ENCODE measurements at regions not wholly inside any gene's neighbourhood (a gene's known extent, or its start where the extent isn't known, plus 50 kb on each side); places are given as distances from the start of the nearest gene placed in this dataset.

- TF ChIP-seq CTCF (optimal IDR thresholded peaks at IDR 0.05 in 1 of 3, IDR thresholded peaks at IDR 0.05 in 1 of 3, conservative IDR thresholded peaks at IDR 0.05 in 1 of 3; ENCODE audit: extremely low read depth in 1 of 3, insufficient read depth in 2 of 3, low read length in 3 of 3) (no peak), EZH2 (IDR thresholded peaks at IDR 0.05; ENCODE audit: low read length) (no peak)
These were observed 526.6 kb downstream of the GLRX3 start for GRCh38 chr10:130662775-130663174.
